Neural progenitor cell (in vitro differentiated cells): ENCODE measurements at regions not wholly inside any gene's neighbourhood (a gene's known extent, or its start where the extent isn't known, plus 50 kb on each side); places are given as distances from the start of the nearest gene placed in this dataset.

Experiments
- EZH2 ChIP-seq: fragments of 200-600 bp; sonication (generic); IDR thresholded peaks from 2 replicates; pipeline ENCODE4 v1.6.1; 2017; ENCODE audit warnings: antibody characterized with exemption, mild to moderate bottlenecking, moderate library complexity
- EZH2phosphoT487 ChIP-seq: fragments of 200-600 bp; sonication (generic); IDR thresholded peaks from 2 replicates; pipeline ENCODE4 v1.6.1; 2017; ENCODE audit warnings: antibody characterized with exemption
- TF ChIP-seq, protein P1 (sequence below): fragments of 200-600 bp; sonication (generic); IDR thresholded peaks from 2 replicates; pipeline ENCODE4 v1.5.1; 2017; ENCODE audit warnings: antibody characterized with exemption, mild to moderate bottlenecking

DNA sequence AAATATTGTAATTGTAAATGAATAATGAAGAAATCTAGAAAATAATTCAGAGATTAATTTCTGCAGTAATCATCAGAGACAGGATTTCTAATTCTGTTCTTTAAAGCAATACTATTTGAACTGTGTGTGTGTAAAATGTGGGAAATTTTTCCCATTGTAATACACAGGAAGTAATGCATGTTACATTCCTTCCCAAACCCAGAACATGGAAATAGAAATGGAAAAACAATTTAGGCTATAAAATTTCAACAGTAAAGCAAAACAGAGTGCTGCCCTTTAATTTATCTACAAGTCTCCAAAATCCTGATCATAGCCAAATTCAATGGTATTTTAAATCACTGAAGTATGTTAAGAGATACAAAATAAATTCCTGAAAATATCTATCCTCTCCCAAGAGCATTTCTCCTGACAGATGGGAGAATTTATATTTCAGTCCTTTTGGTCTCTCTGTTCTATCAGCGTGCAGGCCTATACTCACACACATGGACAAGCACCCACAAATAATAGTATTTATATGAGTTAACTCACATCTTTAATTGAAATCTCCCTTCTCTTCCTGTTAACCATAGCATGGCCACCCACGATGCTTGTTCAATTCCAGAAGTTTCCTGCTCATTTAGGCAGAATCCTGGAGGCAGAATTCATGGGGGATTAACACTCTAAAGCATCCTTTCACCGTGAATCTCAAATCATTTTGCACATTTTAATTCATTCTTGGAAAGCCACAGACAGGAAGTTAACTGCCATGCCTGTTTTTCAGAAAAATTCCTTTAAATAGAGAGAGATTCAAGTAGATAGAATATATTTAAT, 1465.4 kb upstream of the FLRT2 start:
- TF ChIP-seq, protein P1, sequence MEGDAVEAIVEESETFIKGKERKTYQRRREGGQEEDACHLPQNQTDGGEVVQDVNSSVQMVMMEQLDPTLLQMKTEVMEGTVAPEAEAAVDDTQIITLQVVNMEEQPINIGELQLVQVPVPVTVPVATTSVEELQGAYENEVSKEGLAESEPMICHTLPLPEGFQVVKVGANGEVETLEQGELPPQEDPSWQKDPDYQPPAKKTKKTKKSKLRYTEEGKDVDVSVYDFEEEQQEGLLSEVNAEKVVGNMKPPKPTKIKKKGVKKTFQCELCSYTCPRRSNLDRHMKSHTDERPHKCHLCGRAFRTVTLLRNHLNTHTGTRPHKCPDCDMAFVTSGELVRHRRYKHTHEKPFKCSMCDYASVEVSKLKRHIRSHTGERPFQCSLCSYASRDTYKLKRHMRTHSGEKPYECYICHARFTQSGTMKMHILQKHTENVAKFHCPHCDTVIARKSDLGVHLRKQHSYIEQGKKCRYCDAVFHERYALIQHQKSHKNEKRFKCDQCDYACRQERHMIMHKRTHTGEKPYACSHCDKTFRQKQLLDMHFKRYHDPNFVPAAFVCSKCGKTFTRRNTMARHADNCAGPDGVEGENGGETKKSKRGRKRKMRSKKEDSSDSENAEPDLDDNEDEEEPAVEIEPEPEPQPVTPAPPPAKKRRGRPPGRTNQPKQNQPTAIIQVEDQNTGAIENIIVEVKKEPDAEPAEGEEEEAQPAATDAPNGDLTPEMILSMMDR, result no peak
- TF ChIP-seq EZH2 (no peak), EZH2phosphoT487 (no peak)
